ENCODE measurements at regions not wholly inside any gene's neighbourhood (a gene's known extent, or its start where the extent isn't known, plus 50 kb on each side); places are given as distances from the start of the nearest gene placed in this dataset.

DNA sequence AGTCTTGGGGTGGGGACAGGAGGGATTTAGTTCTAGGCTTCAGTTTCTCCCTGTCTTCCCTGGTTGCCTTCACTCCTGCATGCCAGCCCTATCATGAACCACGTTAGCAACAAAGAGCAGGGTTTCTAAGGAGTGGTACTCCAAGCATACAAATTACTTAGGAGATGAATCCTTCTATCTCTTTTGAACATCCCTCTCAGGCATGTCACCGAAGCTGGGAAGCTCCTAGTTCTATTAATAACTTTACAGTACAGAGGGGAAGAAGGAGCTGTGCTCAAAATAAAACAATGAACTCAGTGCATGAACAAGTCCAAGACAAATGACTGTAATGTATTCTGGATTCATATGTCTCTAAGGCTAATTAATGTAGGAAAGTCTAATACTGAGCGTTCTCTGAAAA, 450.6 kb upstream of the RASGEF1B start:
- no peak for DNase-seq

DNA sequence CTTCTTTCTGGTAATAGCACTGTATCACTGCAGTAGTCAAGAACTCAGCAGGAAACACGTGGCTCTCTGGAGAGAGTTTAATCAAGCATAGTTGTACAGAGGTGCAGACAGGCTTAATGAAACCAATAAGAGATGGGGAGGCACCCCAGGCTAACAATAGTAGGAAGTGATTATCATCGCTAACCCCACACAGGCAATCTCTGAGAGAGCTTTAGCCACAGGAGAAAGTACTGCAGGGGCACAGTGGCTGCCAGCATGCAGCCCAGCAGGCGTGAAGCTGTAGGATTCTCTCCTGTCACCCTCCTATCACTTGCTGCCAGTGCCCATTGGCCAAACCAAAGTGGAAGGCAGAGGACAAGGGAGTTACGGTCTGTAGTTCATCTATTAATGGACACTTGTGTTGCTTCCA, 450.0 kb upstream of the RASGEF1B start:
- DNase-seq = no peak

DNA sequence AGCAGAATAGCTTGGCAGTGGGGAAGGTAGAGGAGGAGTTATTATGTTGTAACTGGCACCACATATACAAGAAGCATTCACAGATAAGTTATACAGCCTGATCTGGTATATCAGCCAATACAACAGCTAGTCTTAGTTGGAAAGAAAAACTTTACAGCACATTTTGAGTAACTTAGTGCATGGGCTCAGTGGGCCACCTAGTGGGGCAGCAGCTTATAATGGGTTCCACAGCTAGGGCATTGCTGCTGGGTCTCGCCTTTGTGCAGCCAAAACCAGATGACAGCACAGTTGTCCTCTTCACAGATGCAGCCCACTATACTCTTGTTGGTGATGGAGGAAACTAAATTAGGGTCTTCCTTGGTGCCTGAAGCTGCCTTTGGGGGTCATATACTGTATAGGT, 448.1 kb upstream of the RASGEF1B start:
- no peak for DNase-seq

DNA sequence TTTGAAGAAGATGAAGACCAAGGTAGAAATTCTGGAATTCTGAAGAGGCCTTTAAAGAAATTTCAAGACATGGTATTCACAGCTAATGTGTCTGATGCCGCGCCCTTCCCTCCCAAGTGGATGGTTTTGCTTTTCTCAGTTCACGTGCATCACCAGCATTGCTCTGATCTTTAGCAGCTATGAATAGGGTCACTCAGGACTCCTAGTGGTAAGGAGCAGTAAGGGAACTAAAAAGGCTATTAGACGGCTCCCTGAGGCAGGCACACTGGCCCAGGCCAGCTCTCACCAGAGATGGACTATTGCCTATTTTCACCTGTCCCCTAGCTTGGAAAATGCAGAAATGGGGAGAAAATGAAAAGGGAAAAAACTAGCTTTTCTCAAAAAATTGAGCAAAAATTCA, 447.5 kb upstream of the RASGEF1B start:
- no peak for DNase-seq

DNA sequence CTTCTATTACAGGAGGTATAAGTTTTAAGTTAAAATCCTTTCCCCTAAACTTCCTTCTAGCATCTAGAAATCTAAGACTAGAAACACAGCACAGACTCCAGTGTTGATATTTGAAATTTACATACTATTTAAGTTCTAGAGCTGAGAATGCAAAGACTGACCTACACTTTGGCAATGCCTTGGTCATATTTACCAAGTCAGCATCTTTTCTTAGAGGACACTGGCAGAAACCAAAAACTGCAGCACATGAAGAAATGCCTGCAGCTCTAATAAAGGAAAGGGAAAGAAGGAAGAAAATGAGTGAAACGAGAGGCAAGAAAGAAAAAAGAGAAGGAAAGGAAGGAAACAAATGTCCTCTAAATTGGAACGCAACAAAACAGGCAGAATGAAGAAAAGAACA, 443.7 kb upstream of the RASGEF1B start:
- DNase-seq = no peak

DNA sequence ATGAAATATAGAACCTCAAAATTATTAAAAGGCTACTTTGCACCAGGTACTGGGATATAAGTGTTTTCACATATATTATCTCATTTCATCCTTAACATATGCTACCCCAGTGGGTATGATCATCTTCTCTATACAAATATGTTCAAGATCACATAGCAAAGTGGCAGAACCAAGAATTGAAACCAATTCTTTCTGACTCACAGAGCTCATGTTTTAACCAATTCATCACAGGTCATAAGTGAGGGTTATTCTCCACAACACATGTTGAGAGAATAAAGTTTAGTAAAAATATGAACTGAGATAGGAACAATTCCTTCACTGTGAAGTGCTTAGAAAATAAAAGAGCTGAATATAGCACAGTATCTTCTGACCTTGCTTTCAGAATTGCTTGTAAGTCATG, 442.9 kb upstream of the RASGEF1B start:
- DNase-seq = no peak

DNA sequence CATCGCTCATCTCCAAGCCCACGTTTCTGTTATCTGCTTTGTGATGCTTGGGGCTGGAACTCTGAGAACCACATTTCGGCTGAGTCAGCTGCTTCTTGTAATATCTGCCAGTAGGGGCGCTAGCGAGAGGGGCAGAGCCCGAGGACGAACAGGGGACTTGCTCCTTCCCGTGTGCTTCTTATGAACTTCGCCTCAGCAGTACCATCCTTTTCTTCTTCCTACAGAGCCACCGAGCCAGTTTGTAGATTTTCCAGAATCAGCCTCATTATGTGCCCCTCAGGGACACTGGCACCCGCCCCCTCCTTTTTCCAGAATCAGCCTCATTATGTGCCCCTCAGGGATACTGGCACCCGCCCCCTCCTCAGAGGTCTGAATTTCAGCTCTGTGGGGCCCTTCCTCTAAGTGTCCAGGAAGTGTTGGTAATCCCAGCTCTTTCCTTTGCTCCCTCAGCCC, 441.7 kb upstream of the RASGEF1B start:
- peak; percentile 32 for DNase-seq

DNA sequence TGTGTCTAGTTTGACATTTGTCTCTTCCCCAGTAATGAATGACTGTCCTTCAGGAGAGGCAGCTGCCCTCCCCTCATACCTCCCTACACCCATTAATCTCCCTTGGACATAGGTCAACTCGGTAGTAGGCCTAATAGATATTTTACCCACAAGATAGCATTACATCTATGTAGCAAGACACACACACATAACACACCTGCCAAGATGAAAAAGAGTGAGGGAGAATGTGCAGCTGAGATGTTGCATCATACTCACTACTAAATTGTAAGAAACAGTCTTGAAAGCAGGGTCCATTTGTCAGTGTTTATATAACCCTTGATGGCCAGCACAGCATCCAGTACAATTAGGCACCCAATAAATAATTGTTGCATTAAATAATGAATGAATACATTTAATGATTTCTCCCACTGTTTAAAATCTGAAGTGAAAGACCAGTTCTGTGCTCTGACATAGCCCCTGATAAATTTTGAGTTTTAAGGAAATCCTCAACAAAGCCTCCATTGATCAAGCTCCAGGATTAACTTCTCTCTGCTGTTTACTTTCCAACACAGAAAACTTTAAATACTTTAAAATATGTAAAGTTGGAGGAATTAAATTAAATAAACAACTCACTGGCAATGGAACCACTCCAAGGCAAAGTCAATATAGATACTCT, 440.8 kb upstream of the RASGEF1B start:
- DNase-seq = no peak

DNA sequence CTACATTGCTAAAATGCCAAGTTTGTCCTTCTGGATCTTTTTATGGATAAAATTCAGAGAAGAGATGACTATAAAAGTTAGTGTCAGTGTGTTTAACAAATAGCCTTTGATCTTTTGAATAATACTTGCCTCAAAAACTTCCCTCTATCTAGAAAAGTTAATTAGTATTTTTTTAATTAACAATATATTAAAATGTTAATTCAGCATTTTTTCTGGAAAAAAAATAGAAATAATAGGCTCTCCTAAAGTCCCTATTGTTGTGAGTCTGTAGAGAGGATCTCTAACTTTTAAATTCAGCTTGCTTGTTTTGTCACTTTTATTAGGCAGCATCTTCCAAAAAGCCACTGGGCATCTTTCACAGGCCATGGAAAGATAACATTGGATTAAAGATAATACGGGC, 435.2 kb upstream of the RASGEF1B start:
- DNase-seq = no peak

DNA sequence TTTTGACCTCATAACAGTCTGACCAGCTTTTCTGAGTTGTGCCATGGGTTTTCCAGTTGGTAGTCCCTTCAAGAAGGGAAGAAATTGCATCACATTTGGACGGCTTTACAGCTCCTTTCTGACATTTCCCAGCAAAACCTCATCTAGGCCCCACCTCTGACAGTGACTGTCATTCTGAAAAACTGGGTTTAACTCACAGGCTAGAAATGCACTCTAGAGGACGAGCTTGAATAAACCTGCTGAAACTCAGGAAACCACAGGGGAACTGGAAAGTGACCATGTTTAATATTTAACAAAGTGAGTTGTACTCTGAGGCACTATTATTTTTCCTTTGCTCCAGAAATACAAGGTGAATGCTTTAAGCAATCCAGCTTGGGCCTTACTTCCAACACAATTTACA, 434.3 kb upstream of the RASGEF1B start:
- no peak for DNase-seq

DNA sequence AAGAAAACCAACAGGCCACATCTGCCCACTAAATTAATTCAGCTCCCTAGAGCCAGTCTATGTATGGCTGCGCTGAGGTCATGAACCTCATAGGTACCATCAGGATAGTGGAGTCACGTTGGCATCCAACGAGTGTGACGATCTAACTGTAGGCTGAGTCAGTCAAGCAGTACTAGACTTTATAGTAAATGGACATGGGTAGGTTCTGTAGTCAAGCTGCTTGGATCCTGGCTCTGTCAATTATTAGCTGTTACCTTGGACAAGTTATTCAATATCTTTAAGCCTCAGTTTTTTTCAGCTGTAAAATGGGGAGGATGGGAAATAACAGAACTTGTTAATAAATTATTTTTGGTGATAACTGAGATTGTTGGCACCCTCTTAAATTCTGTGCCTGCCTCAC, 432.4 kb upstream of the RASGEF1B start:
- no peak for DNase-seq

DNA sequence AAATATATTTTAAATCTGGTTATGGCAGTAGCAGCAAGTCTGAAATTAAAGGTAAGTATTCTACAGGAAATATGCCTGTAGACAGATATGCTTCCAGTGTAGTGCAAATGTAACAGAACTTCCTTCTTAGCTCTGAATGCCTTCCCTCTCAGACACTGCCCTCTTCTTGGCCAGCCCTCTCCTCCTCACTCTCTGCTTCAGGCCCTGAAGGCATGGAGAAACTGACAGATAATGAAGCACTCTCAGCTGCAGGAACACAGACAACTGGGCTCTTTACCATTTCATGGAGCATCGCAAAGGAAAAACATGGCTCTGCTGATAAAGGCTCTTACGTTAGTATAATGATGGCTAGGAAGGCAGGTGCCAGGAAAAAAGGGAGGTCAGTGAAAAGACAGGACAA, 431.5 kb upstream of the RASGEF1B start:
- no peak for DNase-seq

DNA sequence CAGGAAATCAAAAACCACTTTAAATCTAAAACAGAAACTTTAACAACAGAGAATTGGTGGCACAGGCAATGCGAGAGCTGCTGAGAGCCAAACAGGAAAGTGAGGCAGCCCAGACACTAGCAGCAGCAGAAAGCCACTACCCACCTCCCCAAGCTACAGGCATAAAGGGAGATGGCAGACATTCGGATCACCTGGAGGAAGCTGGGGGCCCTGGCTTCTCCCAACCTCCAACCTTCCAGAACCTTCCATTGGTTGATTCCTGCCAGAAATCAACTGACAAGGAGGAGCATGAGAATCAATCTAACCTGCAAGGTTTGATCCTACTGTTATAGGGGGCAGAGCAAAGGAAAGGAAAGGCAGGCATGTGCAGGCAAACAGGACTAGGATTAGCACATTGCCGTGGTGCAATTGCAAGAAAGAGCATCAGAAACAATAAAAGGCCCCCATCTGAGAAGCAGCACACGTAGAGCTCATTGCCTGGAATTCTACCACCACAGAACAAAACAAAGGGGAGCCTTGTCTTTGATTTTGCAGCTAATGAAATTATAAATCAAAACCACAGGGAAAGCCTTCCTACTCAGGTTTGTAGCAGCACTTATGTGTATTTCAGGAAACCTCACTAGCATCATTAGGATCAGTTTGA, 427.3 kb upstream of the RASGEF1B start:
- no peak for DNase-seq

DNA sequence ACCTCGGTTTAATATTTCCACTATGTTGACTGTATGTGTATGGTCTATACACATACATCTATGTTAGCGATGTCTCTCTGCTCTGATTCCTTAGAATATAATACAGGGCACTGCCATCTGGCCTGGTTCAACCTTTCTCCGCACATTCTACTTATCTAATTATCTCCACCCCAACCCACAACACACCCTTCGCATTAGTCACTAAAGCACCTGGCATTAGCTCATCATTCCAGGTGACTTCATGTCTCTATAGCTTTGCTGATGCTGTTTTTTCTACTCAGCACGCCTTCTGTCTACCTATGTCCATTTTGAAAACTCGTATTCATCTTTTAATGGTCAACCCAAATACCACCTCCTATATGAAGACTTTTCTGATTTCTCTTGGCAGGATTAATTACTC, 425.2 kb upstream of the RASGEF1B start:
- DNase-seq = no peak

DNA sequence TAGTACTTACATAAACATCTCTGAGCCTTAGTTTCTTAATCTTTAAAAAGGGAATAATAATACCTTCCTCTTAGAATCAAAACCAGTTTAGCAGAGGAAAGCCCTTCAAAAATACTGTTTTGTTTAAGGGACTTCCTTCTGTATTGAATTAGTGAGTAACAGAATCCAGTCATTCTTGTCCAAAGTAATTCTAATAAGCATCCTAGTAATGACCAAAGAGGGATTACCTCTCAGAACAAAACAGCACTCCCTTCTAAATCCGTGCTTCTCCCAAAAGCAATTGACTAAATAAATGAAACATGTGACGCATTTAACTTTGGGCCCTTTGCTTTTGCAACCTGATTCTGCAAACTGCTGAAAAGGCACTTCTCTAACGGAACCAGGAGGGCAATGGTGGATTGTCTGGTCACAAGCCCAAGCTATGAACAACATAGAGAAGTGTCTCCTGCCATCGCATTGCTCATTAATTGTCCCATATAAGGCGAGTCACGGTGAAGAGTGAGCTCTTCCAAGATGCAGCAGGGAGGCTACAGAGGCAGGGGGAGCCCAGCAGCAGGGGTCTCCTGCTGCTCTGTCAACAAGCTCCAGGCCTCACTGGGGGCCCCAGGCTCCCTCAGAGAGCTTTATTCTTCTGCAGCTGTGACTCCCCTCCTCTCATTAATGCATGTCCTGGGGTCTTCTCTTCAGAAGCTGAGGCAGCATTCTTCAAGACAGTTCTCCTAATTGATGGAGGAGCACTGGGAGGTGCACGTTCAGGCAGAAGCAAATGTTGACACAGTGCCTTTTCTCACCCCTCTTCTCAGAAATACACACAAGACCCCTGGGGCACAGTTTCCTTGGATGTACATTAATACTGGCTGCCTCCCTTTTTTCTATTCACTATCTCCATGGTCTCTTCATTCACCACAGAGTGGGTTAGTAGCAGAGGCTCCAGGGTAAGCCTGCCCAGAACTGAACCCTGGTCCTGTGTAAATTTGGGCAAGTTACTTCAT, 419.6 kb upstream of the RASGEF1B start:
- no peak for DNase-seq

DNA sequence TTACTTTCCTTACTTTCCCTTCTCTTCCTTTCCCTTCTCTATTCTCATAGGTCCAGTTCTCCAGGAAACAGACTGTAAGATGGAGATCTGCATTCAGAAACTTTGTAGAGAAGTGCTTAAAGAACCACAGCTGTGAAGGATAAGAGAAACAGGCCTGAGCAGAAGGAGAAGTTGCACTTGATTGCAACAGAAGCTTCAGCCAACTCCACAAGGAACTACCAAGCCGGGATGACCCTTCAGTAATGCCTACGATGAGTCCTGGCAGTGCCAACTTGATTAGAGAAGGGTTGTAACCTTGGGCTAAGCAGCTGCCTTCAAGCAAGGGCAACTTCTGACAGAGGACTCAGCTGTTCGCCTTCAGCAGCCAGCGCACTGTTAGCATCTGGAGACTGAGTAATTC, 413.3 kb upstream of the RASGEF1B start:
- DNase-seq = no peak

DNA sequence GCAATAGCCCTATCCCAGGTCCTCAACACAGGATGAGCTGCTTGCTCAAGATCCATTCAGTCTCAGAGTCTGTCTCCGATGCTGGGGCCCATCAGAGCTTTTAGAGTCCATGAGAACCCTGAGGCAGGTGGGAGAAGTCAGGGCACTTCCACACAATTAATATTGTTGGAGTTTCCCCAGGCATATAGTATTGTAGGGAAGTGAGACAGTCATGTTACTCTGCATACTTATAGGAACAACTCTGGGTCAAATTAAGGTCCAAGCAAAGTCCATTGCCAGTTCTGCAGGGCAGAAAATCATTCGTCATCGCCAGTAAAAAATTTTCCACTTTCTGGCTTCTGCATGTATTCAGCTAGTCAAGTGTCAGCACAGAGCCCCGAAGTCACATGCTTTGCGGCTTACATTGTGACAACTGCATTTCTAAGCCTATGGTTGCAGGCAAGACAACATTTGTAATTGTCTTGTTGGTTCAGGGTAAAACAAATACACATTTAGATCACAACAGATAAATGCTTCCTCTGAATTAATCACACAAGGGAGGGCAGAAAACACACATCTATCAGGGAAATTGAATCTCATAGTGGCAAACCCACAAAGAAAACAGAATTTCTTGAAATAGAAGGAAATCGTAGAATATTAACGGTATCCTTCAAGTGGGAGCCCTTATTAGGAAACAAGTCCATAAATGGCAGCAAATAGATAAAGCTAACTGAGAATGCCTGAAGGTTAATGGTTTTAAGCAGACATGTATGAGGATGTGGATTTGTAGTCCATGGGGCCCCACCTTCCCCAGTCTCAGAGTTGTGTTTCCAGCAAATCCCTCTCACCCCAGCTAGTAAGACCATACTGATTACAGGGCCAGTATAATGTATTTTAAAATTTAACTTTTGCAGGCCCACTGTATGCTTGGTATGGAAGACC, 412.1 kb upstream of the RASGEF1B start:
- no peak for DNase-seq

DNA sequence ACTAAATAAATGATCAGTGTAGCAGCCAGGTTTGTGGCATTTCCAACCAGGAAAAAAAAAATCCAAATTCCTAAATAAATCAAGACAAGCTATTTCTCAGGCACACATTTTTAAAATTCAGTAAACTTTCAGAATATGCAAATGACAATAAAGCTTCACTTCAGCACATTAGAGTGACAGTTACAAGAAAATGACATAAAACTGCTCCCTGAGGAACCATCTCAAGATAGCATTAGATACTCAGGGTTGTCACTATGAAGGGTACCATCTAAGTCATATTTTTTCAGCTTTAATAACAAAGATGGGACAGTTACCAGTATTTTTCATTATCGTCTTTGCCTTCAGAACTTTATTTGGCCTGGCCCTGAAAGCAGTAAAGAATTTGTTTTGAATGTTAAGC, 411.3 kb upstream of the RASGEF1B start:
- no peak for DNase-seq

DNA sequence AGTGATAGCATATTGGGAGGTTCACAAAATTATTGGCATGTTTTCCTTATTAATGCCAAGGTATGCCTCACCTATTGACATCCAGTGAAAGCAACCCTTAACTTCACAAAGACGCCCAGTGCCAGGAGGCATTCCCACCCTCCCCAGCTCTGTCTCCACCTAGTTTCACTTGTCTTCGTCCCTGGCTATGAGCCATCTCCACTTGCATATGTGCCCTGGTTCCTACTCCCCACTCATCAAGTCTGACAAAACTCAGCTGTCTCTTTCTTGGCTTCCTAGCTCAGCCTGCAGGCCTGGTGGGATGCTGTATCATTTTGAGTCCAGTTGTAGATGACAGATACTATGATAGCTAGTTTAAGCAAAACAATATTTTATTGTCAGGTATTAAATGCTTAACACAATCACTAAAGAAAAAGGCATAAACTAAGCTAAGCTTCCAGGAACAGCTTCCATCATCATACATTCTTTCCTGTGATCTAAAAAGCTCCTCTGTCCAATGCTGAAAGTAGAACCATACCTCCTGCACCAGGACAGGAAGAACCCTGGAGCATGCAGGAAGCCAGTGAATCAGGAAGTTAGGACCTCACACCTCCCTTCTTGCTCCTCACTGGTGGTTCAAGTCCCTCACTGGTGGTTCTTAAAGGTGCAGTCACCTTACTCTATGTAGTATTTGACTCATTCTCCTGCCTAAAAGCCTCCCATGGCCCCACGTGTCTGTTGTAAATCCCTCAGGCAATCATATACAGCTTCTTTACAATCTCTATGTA, 410.3 kb upstream of the RASGEF1B start:
- no peak for DNase-seq

DNA sequence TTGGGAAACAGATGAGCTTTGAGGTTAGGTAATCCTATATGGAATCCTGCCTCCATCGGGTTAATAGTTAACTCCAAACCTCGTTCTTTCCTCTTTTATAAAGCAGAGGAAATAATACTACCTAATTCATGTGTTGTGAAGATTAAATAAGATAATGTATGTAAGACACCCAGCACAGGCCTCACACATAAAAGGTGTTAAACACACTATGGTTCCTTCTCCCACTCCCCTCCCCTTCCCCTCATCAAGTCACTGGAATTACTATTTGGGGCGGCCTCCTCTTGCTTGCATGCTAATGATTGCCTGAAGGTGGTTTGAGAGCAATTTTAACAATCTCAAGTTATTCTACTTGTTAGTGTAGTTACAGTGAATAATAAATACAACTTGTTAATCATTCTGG, 404.4 kb upstream of the RASGEF1B start:
- DNase-seq = no peak

DNA sequence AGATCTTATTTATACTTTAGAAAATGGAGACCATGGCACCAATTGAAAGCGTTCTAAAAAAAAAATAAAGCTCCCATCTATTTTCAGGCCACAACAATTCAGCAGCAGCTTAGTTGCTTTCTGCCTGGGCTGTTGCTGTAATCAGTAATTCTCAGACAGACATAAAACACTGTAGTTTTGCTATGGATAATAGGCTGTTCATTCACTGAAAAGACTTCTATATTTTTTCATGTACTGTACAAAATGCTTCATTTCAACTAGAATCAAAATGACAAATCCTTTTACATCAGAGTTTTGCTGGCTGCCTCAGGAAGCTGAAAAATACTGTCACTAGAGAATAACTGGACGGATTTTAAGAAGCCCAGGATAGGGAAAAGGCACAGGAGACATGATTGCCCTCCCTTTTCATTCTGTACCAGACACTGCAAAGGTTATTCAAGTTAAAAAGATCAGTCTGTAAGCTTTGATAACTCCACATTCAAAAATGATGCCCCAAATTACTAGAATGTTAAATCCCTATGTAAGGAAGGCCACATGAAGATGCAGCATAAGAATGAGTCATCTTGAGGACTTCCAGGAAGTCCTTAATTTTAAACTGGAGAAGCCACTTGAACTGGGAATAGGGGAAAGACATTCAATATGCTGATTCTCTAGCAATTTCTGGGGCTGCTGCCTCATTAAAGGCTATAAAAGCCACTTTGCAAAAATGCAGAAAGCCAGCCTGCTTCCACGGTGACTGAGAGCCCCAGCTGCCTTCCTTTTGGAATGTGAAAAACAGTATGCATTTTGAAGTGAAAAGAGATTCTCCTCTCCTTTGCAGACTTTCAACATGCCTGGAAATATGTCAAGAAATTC, 403.2 kb upstream of the RASGEF1B start:
- no peak for DNase-seq

Data from effector CD8-positive, alpha-beta T cell (primary cell).